ENCODE measurements at regions not wholly inside any gene's neighbourhood (a gene's known extent, or its start where the extent isn't known, plus 50 kb on each side); places are given as distances from the start of the nearest gene placed in this dataset.

- H3K36me3 ChIP-seq (ENCODE audit: insufficient read depth, low read length) = no peaks in the 10 kb centered on the region
- no peaks in the 10 kb centered on the region for H3K27me3 ChIP-seq (ENCODE audit: control insufficient read depth in 1 of 2, insufficient read depth in 2 of 2, low read length in 2 of 2)
- Mint-ChIP-seq H3K4me1 (ENCODE audit: low read depth) (no peaks in the 10 kb centered on the region), H3K9me3 (no peaks in the 10 kb centered on the region), H3K36me3 (ENCODE audit: low read depth) (no peaks in the 10 kb centered on the region), H3K27ac (no peak overlapping the region), H3K4me3 (no peak overlapping the region), H3K27me3 (no peaks in the 10 kb centered on the region)
- DNase-seq (no peak), ATAC-seq (ENCODE audit: poor library complexity) (no peak)
- ChIA-PET POLR2A (no interaction called here), CTCF (no interaction called here)
- H3K4me3 ChIP-seq (ENCODE audit: low read length) = no peak overlapping the region
- no peak overlapping the region for H3K27ac ChIP-seq (ENCODE audit: low read depth in 1 of 2, low read length in 2 of 2)
- no peaks in the 10 kb centered on the region for H3K9me3 ChIP-seq (ENCODE audit: control insufficient read depth in 1 of 2, insufficient read depth in 1 of 2, low read length in 2 of 2)
- intact Hi-C loops (cut with DNase I, micrococcal nuclease) = no loop called here
- no peaks in the 10 kb centered on the region for H3K4me1 ChIP-seq (ENCODE audit: insufficient read depth, low read length)
- no peak for TF ChIP-seq CTCF (IDR thresholded peaks at IDR 0.05)
Observed at GRCh38 chr12:88307961-88308360, 165.9 kb downstream of the TMTC3 start.

GRCh38 chr12:88308825-88309224 is 166.7 kb downstream of the TMTC3 start:
- no peaks in the 10 kb centered on the region for H3K27me3 Mint-ChIP-seq
- H3K27me3 ChIP-seq (ENCODE audit: control insufficient read depth in 1 of 2, insufficient read depth in 2 of 2, low read length in 2 of 2) = no peaks in the 10 kb centered on the region
- H3K27ac ChIP-seq (ENCODE audit: low read depth in 1 of 2, low read length in 2 of 2) = no peak overlapping the region
- no peak for TF ChIP-seq CTCF (IDR thresholded peaks at IDR 0.05)
- no peaks in the 10 kb centered on the region for H3K36me3 Mint-ChIP-seq (ENCODE audit: low read depth)
- no peak for ATAC-seq (ENCODE audit: poor library complexity)
- H3K4me3 Mint-ChIP-seq = no peak overlapping the region
- no peak overlapping the region for H3K27ac Mint-ChIP-seq
- no peak for DNase-seq
- H3K4me1 ChIP-seq (ENCODE audit: insufficient read depth, low read length) = no peaks in the 10 kb centered on the region
- H3K4me1 Mint-ChIP-seq (ENCODE audit: low read depth) = no peaks in the 10 kb centered on the region
- H3K9me3 Mint-ChIP-seq = no peaks in the 10 kb centered on the region
- H3K9me3 ChIP-seq (ENCODE audit: control insufficient read depth in 1 of 2, insufficient read depth in 1 of 2, low read length in 2 of 2) = no peaks in the 10 kb centered on the region
- POLR2A ChIA-PET = no interaction called here
- intact Hi-C loops (cut with DNase I, micrococcal nuclease) = no loop called here
- CTCF ChIA-PET = no interaction called here
- no peak overlapping the region for H3K4me3 ChIP-seq (ENCODE audit: low read length)
- no peaks in the 10 kb centered on the region for H3K36me3 ChIP-seq (ENCODE audit: insufficient read depth, low read length)

- Mint-ChIP-seq H3K9me3 (no peaks in the 10 kb centered on the region), H3K27me3 (no peaks in the 10 kb centered on the region), H3K36me3 (ENCODE audit: low read depth) (no peaks in the 10 kb centered on the region), H3K4me3 (no peak overlapping the region), H3K27ac (no peak overlapping the region), H3K4me1 (ENCODE audit: low read depth) (no peaks in the 10 kb centered on the region)
- no peaks in the 10 kb centered on the region for H3K4me1 ChIP-seq (ENCODE audit: insufficient read depth, low read length)
- CTCF ChIA-PET = no interaction called here
- POLR2A ChIA-PET = no interaction called here
- H3K4me3 ChIP-seq (ENCODE audit: low read length) = no peak overlapping the region
- no peak for TF ChIP-seq CTCF (IDR thresholded peaks at IDR 0.05)
- no peak overlapping the region for H3K27ac ChIP-seq (ENCODE audit: low read depth in 1 of 2, low read length in 2 of 2)
- H3K27me3 ChIP-seq (ENCODE audit: control insufficient read depth in 1 of 2, insufficient read depth in 2 of 2, low read length in 2 of 2) = no peaks in the 10 kb centered on the region
- ATAC-seq (ENCODE audit: poor library complexity) (no peak), DNase-seq (no peak)
- H3K9me3 ChIP-seq (ENCODE audit: control insufficient read depth in 1 of 2, insufficient read depth in 1 of 2, low read length in 2 of 2) = no peaks in the 10 kb centered on the region
- no peaks in the 10 kb centered on the region for H3K36me3 ChIP-seq (ENCODE audit: insufficient read depth, low read length)
- intact Hi-C loops (cut with DNase I, micrococcal nuclease) = no loop called here
Observed at GRCh38 chr12:88309546-88309945, 167.4 kb downstream of the TMTC3 start.
